Dermis microvascular lymphatic vessel endothelial cell (primary cell): ENCODE measurements at regions not wholly inside any gene's neighbourhood (a gene's known extent, or its start where the extent isn't known, plus 50 kb on each side); places are given as distances from the start of the nearest gene placed in this dataset.

Source experiments
- DNase-seq, 2 donors: peaks; one replicate each; pipeline versions ENCODE4 v3.0.0 to v3.0.0-alpha.2; 2010; ENCODE audit warnings: low read depth in 2 of 2

GRCh38 chr6:113076816-113077215 is 729.7 kb downstream of the RFPL4B start:
- DNase-seq = no peak

GRCh38 chr6:113077794-113078193 is 730.7 kb downstream of the RFPL4B start:
- DNase-seq = no peak

GRCh38 chr6:113078791-113079190 is 731.7 kb downstream of the RFPL4B start:
- peak; percentile 46 to 62 for DNase-seq

- DNase-seq = peak; percentile 7 to 21
These were observed 735.6 kb downstream of the RFPL4B start for GRCh38 chr6:113082745-113083144.

GRCh38 chr6:113083947-113084346 is 736.8 kb downstream of the RFPL4B start:
- no peak for DNase-seq

GRCh38 chr6:113089056-113089455 is 741.9 kb downstream of the RFPL4B start:
- DNase-seq = no peak

GRCh38 chr6:113092795-113093194 is 745.7 kb downstream of the RFPL4B start:
- no peak for DNase-seq

GRCh38 chr6:113094779-113095178 is 747.6 kb downstream of the RFPL4B start:
- no peak for DNase-seq

- DNase-seq = no peak
These were observed 748.7 kb downstream of the RFPL4B start for GRCh38 chr6:113095841-113096240.

- DNase-seq = peak; percentile 97 to 98
These were observed 754.4 kb upstream of the MARCKS start for GRCh38 chr6:113102761-113103160.

GRCh38 chr6:113103634-113104361 is 753.3 kb upstream of the MARCKS start:
- DNase-seq = peak in 1 of 2 donors; percentile 92

- no peak for DNase-seq
These were observed 752.6 kb upstream of the MARCKS start for GRCh38 chr6:113104541-113104940.

- DNase-seq = no peak
These were observed 752.2 kb upstream of the MARCKS start for GRCh38 chr6:113104951-113105350.

GRCh38 chr6:113110211-113110610 is 746.9 kb upstream of the MARCKS start:
- DNase-seq = peak; percentile 28 to 68

GRCh38 chr6:113111550-113111949 is 745.6 kb upstream of the MARCKS start:
- DNase-seq = no peak

- DNase-seq = no peak
These were observed 745.1 kb upstream of the MARCKS start for GRCh38 chr6:113112086-113112485.

GRCh38 chr6:113115196-113115595 is 741.9 kb upstream of the MARCKS start:
- no peak for DNase-seq

- DNase-seq = peak in 1 of 2 donors; percentile 71
These were observed 736.9 kb upstream of the MARCKS start for GRCh38 chr6:113120224-113120581.

GRCh38 chr6:113120582-113121285 is 736.4 kb upstream of the MARCKS start:
- DNase-seq = peak in 1 of 2 donors; percentile 33

- peak in 1 of 2 donors; percentile 19 for DNase-seq
These were observed 735.6 kb upstream of the MARCKS start for GRCh38 chr6:113121571-113121970.

- DNase-seq = peak; percentile 67 to 96
These were observed 735.1 kb upstream of the MARCKS start for GRCh38 chr6:113122060-113122459.

GRCh38 chr6:113125626-113126025 is 731.5 kb upstream of the MARCKS start:
- DNase-seq = no peak

- no peak for DNase-seq
These were observed 729.2 kb upstream of the MARCKS start for GRCh38 chr6:113127786-113128419.
